Activated naive CD8-positive, alpha-beta T cell (primary cell): ENCODE measurements at regions not wholly inside any gene's neighbourhood (a gene's known extent, or its start where the extent isn't known, plus 50 kb on each side); places are given as distances from the start of the nearest gene placed in this dataset.
"Not testable (repeated sequence)": the region's sequence is repeated elsewhere in the genome, so short reads cannot be mapped to it uniquely, and the experiment has no call there.

Experiments used
- H3K27ac Mint-ChIP-seq: one replicate; pipeline ENCODE4 v1.8.0; 2021; ENCODE audit warnings: mixed read lengths
- H3K27me3 Mint-ChIP-seq: one replicate; pipeline ENCODE4 v1.8.0; 2021; ENCODE audit warnings: mixed read lengths
- H3K36me3 Mint-ChIP-seq: one replicate; pipeline ENCODE4 v1.8.0; 2021; ENCODE audit warnings: mixed read lengths
- H3K4me1 Mint-ChIP-seq: one replicate; pipeline ENCODE4 v1.8.0; 2021; ENCODE audit warnings: low read depth, mixed read lengths
- H3K4me3 Mint-ChIP-seq: one replicate; pipeline ENCODE4 v1.8.0; 2021; ENCODE audit warnings: mild to moderate bottlenecking, mixed read lengths
- H3K9me3 Mint-ChIP-seq: one replicate; pipeline ENCODE4 v1.8.0; 2021; ENCODE audit warnings: low read depth, mixed read lengths

DNA sequence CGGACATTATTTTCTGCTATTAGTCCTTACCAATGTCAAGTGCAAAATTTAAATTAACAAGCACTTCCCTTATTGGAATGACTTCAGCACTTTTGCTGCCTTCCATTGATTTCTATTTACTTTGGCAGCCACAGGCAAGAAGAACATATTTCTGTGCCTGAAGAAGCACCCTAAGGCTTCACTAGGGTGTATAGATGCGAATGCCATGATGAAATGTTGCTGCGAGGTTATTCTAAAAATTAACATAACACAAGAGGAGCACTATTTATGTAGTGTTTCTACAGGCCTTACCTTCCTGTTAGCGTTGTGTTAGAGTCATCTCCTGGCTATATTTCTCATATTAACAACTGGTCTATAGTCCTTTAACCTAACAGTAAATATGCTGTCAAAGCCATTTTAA is 365.0 kb upstream of the HNRNPA3 start:
- H3K27me3 Mint-ChIP-seq, result no peaks in the 10 kb centered on the region
- H3K4me1 Mint-ChIP-seq, result peaks cover 15% of the 10 kb centered on the region
- H3K4me3 Mint-ChIP-seq, result no peak overlapping the region
- no peak overlapping the region for H3K27ac Mint-ChIP-seq
- peaks cover 5% of the 10 kb centered on the region for H3K36me3 Mint-ChIP-seq
- H3K9me3 Mint-ChIP-seq, result no peaks in the 10 kb centered on the region

- no peak overlapping the region for H3K4me3 Mint-ChIP-seq
- H3K27me3 Mint-ChIP-seq, result no peaks in the 10 kb centered on the region
- H3K4me1 Mint-ChIP-seq, result peaks cover 26% of the 10 kb centered on the region
- H3K36me3 Mint-ChIP-seq, result peaks cover 3% of the 10 kb centered on the region
- no peak overlapping the region for H3K27ac Mint-ChIP-seq
- no peaks in the 10 kb centered on the region for H3K9me3 Mint-ChIP-seq
Observed at GRCh38 chr2:176848844-176849243, 363.8 kb upstream of the HNRNPA3 start.

DNA sequence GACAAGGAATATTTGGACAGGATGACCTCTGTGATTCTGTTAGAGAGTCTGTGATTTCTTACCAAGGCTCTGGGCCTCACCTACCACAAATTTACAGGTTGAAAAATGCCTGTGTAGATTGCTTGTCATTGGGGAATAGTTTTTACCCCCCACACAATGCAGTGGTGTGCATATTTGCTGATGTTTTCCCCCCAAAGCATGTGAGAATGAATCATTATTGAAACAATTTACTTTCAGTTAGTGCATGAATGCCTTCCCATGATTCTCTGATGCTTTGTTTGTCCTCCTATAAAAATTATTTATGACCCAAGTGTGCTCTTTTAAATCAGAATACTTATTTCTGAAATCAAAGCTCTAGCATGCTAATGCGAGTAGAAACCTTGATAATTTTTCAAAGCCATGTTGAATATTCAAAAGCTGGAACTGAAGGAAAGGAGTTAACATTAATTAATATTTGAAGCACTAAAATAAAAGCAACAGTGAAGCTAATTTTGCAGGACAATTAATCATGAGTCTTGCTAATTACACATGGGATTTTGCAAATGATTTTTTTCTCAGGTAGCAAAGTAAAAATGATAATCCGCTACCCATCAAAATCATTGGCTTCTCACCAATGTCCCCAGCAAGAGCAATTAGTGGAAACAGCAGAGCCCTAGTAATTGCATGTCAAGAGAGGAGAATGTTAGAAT is 361.2 kb upstream of the HNRNPA3 start:
- Mint-ChIP-seq H3K4me1 (peaks cover 45% of the 10 kb centered on the region), H3K4me3 (no peak overlapping the region), H3K9me3 (no peaks in the 10 kb centered on the region), H3K36me3 (peaks cover 3% of the 10 kb centered on the region), H3K27me3 (no peaks in the 10 kb centered on the region), H3K27ac (no peak overlapping the region)

DNA sequence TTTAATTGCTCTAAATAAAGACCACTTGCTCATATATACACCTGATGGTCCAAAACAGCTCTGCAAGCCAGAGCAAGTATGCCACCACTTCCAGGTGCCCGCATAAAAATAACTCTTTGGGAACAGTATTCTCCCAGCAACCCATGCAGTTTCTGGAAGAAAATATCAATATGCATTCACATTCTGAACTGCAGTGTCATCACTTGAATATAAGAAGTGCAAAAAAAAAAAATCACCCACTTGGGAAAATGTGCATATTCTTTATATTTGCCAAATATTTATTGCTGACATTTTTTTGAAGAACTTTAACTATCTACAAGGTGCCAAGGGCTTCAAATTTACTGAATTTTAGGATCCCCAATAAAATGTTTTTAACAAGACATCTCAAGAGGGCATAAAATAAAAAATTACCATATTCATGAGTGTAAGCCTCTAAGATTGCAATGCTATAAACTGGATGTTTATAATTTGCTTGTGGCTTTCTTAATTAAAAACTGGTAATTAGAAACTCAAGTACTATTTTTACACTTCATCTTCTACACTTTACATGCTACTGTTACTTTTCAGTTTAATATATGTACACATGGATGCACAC is 360.6 kb upstream of the HNRNPA3 start:
- peak overlapping the region; percentile 5 for H3K27ac Mint-ChIP-seq
- peaks cover 3% of the 10 kb centered on the region for H3K36me3 Mint-ChIP-seq
- peaks cover 51% of the 10 kb centered on the region for H3K4me1 Mint-ChIP-seq
- no peaks in the 10 kb centered on the region for H3K27me3 Mint-ChIP-seq
- H3K4me3 Mint-ChIP-seq, result no peak overlapping the region
- H3K9me3 Mint-ChIP-seq, result no peaks in the 10 kb centered on the region

GRCh38 chr2:176852667-176853066 is 359.9 kb upstream of the HNRNPA3 start:
- Mint-ChIP-seq H3K27ac (peak overlapping the region; percentile 5), H3K4me1 (peaks cover 56% of the 10 kb centered on the region), H3K27me3 (no peaks in the 10 kb centered on the region), H3K4me3 (peak overlapping the region; percentile 27), H3K9me3 (no peaks in the 10 kb centered on the region), H3K36me3 (peaks cover 3% of the 10 kb centered on the region)

- H3K4me3 Mint-ChIP-seq, result no peak overlapping the region
- peaks cover 3% of the 10 kb centered on the region for H3K36me3 Mint-ChIP-seq
- H3K27ac Mint-ChIP-seq, result no peak overlapping the region
- no peaks in the 10 kb centered on the region for H3K9me3 Mint-ChIP-seq
- H3K27me3 Mint-ChIP-seq, result no peaks in the 10 kb centered on the region
- H3K4me1 Mint-ChIP-seq, result peaks cover 56% of the 10 kb centered on the region
Observed at GRCh38 chr2:176854062-176854461, 358.5 kb upstream of the HNRNPA3 start.

GRCh38 chr2:176854878-176855277 is 357.7 kb upstream of the HNRNPA3 start:
- Mint-ChIP-seq H3K4me1 (peaks cover 56% of the 10 kb centered on the region), H3K27me3 (no peaks in the 10 kb centered on the region)

DNA sequence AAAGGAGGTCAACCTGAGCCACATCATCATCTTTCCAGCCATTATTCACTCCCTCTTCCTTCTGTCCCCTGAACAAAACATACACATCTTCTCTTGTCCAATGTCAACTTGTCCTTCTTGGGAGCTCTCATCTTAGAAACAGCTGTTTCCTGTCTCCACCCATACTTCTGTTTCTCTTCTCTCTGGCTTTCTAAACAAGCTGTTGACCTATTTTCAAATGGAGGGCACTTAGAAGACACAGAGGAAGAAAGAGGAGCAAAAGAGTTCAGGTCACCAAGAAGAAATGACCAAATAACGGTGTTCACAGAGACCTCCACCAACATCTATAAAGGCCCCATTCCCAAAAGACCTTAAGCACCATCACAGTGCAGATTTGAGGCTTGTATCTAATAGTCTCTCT is 355.9 kb upstream of the HNRNPA3 start:
- H3K27ac Mint-ChIP-seq, result no peak overlapping the region
- H3K9me3 Mint-ChIP-seq, result no peaks in the 10 kb centered on the region

More at GRCh38 chr2:176854878-176855277, 357.7 kb upstream of the HNRNPA3 start:
- Mint-ChIP-seq H3K4me3 (no peak overlapping the region), H3K9me3 (no peaks in the 10 kb centered on the region), H3K27ac (no peak overlapping the region), H3K36me3 (peaks cover 3% of the 10 kb centered on the region)

GRCh38 chr2:176865336-176865735 is 347.3 kb upstream of the HNRNPA3 start:
- no peaks in the 10 kb centered on the region for H3K4me1 Mint-ChIP-seq

More for the DNA sequence above, 355.9 kb upstream of the HNRNPA3 start:
- Mint-ChIP-seq H3K36me3 (no peaks in the 10 kb centered on the region), H3K4me1 (peaks cover 51% of the 10 kb centered on the region), H3K4me3 (no peak overlapping the region), H3K27me3 (no peaks in the 10 kb centered on the region)

DNA sequence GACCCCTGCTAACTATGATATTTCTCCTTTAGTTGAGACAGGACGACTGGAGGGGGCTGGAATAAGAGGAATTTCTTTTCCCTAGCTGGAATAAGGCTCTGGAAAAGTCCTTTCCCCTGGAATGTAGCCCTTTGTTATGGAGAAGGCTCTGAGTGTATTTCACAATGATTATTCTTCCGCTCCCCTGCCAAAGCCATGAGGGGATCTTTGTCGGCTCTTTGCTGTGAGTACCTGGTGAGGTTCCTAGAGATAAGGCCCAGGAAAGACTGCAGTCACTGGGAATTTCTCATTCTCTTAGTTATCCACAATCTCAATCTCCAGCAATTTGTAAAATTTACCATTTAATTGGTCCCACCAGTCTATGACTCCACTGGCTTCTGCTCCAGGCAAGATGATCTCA is 340.2 kb upstream of the HNRNPA3 start:
- Mint-ChIP-seq H3K4me1 (peaks cover 14% of the 10 kb centered on the region), H3K4me3 (no peak overlapping the region)

More at GRCh38 chr2:176865336-176865735, 347.3 kb upstream of the HNRNPA3 start:
- Mint-ChIP-seq H3K9me3 (no peaks in the 10 kb centered on the region), H3K27me3 (peaks cover 1% of the 10 kb centered on the region), H3K4me3 (no peak overlapping the region), H3K36me3 (no peaks in the 10 kb centered on the region), H3K27ac (no peak overlapping the region)

DNA sequence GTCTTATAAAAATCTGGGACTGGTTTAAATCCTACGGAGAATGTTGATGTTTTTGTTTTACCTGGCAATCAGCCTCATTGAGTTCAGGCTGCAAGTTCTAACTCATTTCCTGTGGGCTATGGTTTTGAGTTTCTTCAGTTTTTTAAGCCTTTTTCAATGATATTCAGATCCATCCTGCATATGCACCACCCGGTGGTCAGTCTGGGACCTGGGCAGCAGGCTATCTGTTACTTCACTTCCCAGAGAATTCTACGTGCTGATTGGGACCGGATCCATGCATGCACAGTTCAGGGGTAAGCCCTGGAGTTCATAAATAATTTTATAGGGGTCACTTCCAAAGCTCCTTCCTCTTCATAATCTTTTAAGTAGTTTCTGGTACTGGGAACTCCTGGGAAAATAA is 339.2 kb upstream of the HNRNPA3 start:
- Mint-ChIP-seq H3K27ac (no peak overlapping the region), H3K9me3 (peaks cover 25% of the 10 kb centered on the region), H3K36me3 (peaks cover 19% of the 10 kb centered on the region), H3K27me3 (no peaks in the 10 kb centered on the region), H3K4me1 (peaks cover 14% of the 10 kb centered on the region), H3K4me3 (no peak overlapping the region)

More for the DNA sequence above, 340.2 kb upstream of the HNRNPA3 start:
- peaks cover 19% of the 10 kb centered on the region for H3K36me3 Mint-ChIP-seq
- H3K9me3 Mint-ChIP-seq, result peaks cover 25% of the 10 kb centered on the region
- no peak overlapping the region for H3K27ac Mint-ChIP-seq
- H3K27me3 Mint-ChIP-seq, result no peaks in the 10 kb centered on the region

GRCh38 chr2:176876493-176877103 is 336.0 kb upstream of the HNRNPA3 start:
- Mint-ChIP-seq H3K9me3 (peaks cover 14% of the 10 kb centered on the region), H3K36me3 (peaks cover 11% of the 10 kb centered on the region), H3K4me3 (no peak overlapping the region), H3K27ac (no peak overlapping the region), H3K27me3 (no peaks in the 10 kb centered on the region), H3K4me1 (peaks cover 14% of the 10 kb centered on the region)

DNA sequence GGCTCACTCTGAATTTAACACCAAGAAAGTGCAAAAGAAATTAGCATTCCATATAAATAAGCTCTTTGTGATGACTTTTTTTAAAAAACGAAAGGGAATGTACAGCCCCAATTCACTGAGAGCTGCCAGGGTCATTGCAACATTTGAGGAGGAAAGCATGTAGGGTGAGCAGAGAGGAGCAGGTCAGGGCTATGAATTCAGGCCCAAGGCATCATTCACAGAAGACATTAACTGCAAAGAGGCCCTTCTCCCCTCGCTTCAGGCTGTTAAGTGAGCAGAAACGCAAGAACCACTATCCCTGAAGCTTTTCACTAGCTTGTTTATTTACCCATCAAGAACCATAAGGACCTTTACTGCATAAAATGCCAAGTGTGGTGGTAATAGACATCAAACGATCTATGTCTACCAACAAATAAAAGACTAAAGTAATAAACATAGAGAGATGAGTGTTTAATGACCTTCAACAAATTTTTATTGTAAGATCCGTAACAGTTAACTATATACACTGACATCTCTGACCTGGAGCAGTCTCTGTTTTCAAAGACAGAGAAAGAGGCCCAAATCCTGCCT is 333.1 kb upstream of the HNRNPA3 start:
- H3K36me3 Mint-ChIP-seq, result no peaks in the 10 kb centered on the region
- H3K4me3 Mint-ChIP-seq, result no peak overlapping the region
- no peak overlapping the region for H3K27ac Mint-ChIP-seq
- H3K9me3 Mint-ChIP-seq, result no peaks in the 10 kb centered on the region
- H3K27me3 Mint-ChIP-seq, result no peaks in the 10 kb centered on the region
- H3K4me1 Mint-ChIP-seq, result no peaks in the 10 kb centered on the region

DNA sequence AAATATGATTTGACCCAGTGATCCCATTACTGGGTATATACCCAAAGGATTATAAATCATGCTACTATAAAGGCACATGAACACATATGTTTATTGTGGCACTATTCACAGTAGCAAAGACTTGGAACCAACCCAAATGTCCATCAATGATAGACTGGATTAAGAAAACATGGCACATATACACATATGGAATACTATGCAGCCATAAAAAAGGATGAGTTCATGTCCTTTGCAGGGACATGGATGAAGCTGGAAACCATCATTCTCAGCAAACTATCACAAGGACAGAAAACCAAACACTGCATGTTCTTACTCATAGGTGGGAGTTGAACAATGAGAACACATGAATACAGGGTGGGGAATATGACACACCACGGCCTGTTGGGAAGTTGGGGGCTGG is 330.5 kb upstream of the HNRNPA3 start:
- not testable (repeated sequence) for H3K27ac Mint-ChIP-seq, H3K4me1 Mint-ChIP-seq, H3K9me3 Mint-ChIP-seq, H3K36me3 Mint-ChIP-seq, H3K4me3 Mint-ChIP-seq, H3K27me3 Mint-ChIP-seq

- Mint-ChIP-seq H3K4me3 (no peak overlapping the region), H3K27me3 (no peaks in the 10 kb centered on the region), H3K9me3 (no peaks in the 10 kb centered on the region), H3K4me1 (no peaks in the 10 kb centered on the region), H3K36me3 (no peaks in the 10 kb centered on the region), H3K27ac (no peak overlapping the region)
Observed at GRCh38 chr2:176885001-176885643, 327.5 kb upstream of the HNRNPA3 start.
